GM12875 (cell line): ENCODE measurements at regions not wholly inside any gene's neighbourhood (a gene's known extent, or its start where the extent isn't known, plus 50 kb on each side); places are given as distances from the start of the nearest gene placed in this dataset.

Experiments used
- H3K4me3 ChIP-seq: one replicate; pipeline ENCODE4 v1.5.1; 2011; ENCODE audit warnings: low read depth, low read length, control low read depth
- CTCF ChIP-seq: IDR thresholded peaks from 2 replicates; pipeline ENCODE4 v1.5.1; 2011; ENCODE audit warnings: low read depth, mild to moderate bottlenecking, control low read depth, inconsistent platforms, low read length, moderate library complexity, borderline replicate concordance; ENCODE audit not compliant: insufficient read depth

- no peak for TF ChIP-seq CTCF
These were observed 78.6 kb upstream of the USP25 start for GRCh38 chr21:15651172-15651571.

DNA sequence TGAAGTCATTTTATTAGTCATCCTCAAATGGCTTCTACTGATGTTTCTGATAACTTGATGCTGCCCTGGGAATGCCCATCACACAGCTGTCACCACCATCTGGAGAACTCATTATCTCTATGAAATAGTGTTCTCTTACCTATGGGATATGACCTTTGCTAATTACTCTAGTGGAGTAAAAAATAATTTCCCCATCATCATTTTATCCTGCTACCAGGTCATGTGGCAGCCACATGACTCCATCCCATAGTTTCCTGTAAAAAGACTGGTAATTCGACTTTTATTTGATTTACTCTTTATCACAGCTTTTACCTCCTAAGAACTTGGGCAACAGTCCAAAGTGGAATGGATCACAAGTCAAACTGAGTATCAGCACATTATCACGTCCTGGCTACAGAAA, 76.1 kb upstream of the USP25 start:
- TF ChIP-seq CTCF: no peak
- H3K4me3 ChIP-seq: no peak overlapping the region

More at GRCh38 chr21:15651172-15651571, 78.6 kb upstream of the USP25 start:
- no peak overlapping the region for H3K4me3 ChIP-seq

- no peak for TF ChIP-seq CTCF
- H3K4me3 ChIP-seq: no peak overlapping the region
These were observed 75.6 kb upstream of the USP25 start for GRCh38 chr21:15654171-15654570.

DNA sequence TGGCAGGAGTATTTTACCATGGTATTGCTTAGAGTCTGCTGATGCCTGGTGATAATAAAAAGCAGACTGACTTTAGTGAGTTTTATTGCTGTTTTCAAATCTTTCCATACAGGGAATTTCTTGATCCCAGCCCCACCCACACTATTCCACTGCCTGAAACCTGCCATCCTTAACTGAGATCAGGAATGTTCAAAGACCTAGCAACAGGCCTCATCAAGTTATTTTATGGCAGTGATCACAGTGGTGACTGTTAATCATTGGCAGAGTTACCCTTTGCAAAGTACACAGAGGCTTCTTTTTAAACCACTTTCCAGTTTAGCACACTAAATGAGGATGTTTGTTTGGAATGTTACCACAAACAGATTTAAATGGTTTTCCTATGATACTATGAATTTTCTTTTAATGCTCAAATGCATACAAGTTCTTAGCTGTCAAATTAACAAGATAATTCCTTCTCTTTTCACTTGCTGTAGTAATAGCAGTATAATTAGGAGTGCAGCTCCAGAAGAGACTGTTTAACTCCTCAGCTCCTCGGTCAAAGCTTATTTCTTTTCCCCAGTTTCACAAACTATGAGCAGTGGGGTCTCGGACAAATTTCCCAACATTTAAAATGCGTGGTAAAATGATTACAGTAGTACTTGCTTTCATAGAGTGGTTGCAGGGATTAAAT, 69.9 kb upstream of the USP25 start:
- H3K4me3 ChIP-seq: no peak overlapping the region
- TF ChIP-seq CTCF: no peak

DNA sequence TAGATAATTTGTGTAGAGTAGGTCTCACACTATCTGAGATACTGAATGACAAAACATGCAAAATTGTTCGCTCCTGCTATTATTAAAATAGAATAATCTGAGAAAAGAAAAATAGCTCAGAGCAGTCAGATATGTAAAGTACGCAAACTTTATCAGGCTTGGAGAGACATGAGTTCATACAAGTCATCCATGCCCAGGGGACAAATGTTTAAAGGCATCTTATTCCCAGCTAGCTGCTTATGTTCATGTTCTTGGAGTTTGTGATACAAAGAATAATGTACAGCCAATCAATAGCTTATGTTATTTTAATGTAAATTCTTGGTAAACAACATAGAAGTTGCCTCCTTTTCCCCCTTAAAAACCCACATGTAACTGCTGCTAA, 69.4 kb upstream of the USP25 start:
- no peak for TF ChIP-seq CTCF
- no peak overlapping the region for H3K4me3 ChIP-seq

GRCh38 chr21:15667010-15667409, 62.8 kb upstream of the USP25 start:
- no peak overlapping the region for H3K4me3 ChIP-seq
- no peak for TF ChIP-seq CTCF

DNA sequence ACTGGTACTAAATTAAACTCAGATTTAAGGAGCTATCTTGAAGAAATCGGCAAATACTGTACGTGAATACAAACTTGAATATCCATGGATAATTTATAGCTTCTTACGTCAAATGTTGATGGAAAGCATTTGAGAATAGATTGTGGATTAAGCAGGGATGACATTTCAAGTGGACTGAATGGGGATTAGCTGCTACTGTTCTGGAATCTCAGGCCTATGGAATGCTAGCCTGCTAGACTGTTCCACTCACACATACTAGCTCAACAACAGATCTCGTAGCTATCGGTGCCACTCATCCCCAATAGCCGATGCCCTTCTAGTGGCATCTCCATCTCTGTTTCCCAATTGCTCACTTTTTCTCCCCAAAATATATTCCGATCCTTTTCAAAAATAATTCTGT, 62.0 kb upstream of the USP25 start:
- H3K4me3 ChIP-seq: no peak overlapping the region
- TF ChIP-seq CTCF: no peak
